Hepatocyte (in vitro differentiated cells): ENCODE measurements at regions not wholly inside any gene's neighbourhood (a gene's known extent, or its start where the extent isn't known, plus 50 kb on each side); places are given as distances from the start of the nearest gene placed in this dataset.

Experiments
- DNase-seq: peaks from one replicate; pipeline ENCODE4 v3.0.0-alpha.2; 2016; ENCODE audit warnings: low spot score
- H2AFZ ChIP-seq: fragments of 200-600 bp; sonication (generic); 2 replicates; pipeline ENCODE4 v1.6.0; 2016; ENCODE audit warnings: antibody characterized with exemption, mild to moderate bottlenecking
- H3K27ac ChIP-seq: fragments of 200-600 bp; sonication (generic); 2 replicates; pipeline ENCODE4 v1.5.1; 2016; ENCODE audit warnings: mild to moderate bottlenecking
- H3K27me3 ChIP-seq: fragments of 200-600 bp; sonication (generic); 2 replicates; pipeline ENCODE4 v1.6.1; 2016
- H3K36me3 ChIP-seq: fragments of 200-600 bp; sonication (generic); replicated peaks from 2 replicates; pipeline ENCODE4 v1.5.1; 2016; ENCODE audit warnings: low read depth; ENCODE audit not compliant: insufficient read depth
- H3K4me1 ChIP-seq: fragments of 200-600 bp; sonication (generic); 2 replicates; pipeline ENCODE4 v1.5.1; 2016; ENCODE audit warnings: mild to moderate bottlenecking, moderate library complexity; ENCODE audit not compliant: insufficient read depth
- H3K4me2 ChIP-seq: fragments of 200-600 bp; sonication (generic); 2 replicates; pipeline ENCODE4 v1.6.0; 2016
- H3K4me3 ChIP-seq: fragments of 200-600 bp; sonication (generic); 2 replicates; pipeline ENCODE4 v1.5.1; 2016; ENCODE audit warnings: mild to moderate bottlenecking
- H3K79me2 ChIP-seq: fragments of 200-600 bp; sonication (generic); 2 replicates; pipeline ENCODE4 v1.6.0; 2017; ENCODE audit warnings: mild to moderate bottlenecking
- H3K9me2 ChIP-seq: fragments of 200-600 bp; sonication (generic); replicated peaks from 2 replicates; pipeline ENCODE4 v1.6.0; 2017; ENCODE audit warnings: mild to moderate bottlenecking; ENCODE audit not compliant: insufficient read depth
- H3K9me3 ChIP-seq: fragments of 200-600 bp; sonication (generic); 2 replicates; pipeline ENCODE4 v1.5.1; 2016; ENCODE audit warnings: low read depth, mild to moderate bottlenecking
- H4K20me1 ChIP-seq: fragments of 200-600 bp; sonication (generic); 2 replicates; pipeline ENCODE4 v1.6.0; 2016; ENCODE audit warnings: mild to moderate bottlenecking; ENCODE audit not compliant: insufficient read depth, poor library complexity, severe bottlenecking
- CTCF ChIP-seq: fragments of 200-600 bp; sonication (generic); IDR thresholded peaks from 2 replicates; pipeline ENCODE4 v1.5.1; 2016; ENCODE audit warnings: antibody characterized with exemption, mild to moderate bottlenecking; ENCODE audit not compliant: poor library complexity
- EZH2 ChIP-seq: fragments of 200-600 bp; sonication (generic); IDR thresholded peaks from 2 replicates; pipeline ENCODE4 v1.6.1; 2016; ENCODE audit warnings: antibody characterized with exemption, mild to moderate bottlenecking, borderline replicate concordance
- EZH2phosphoT487 ChIP-seq: fragments of 200-600 bp; sonication (generic); IDR thresholded peaks from one replicate; pipeline ENCODE4 v1.6.1; 2018; ENCODE audit warnings: antibody characterized with exemption, mild to moderate bottlenecking, low read depth, moderate library complexity; ENCODE audit not compliant: unreplicated experiment, severe bottlenecking
- WGBS: methylation state at CpG from one replicate; pipeline ENCODE4 v1.1.6; 2016; ENCODE audit warnings: low lambda C conversion rate; ENCODE audit errors: missing lambda C conversion rate; 5-methylcytosine and 5-hydroxymethylcytosine counted together

- H3K36me3 ChIP-seq = no peaks in the 10 kb centered on the region
- no peak for DNase-seq
- peaks cover 26% of the 10 kb centered on the region for H3K9me3 ChIP-seq
- H2AFZ ChIP-seq = no peak overlapping the region
- no peak for TF ChIP-seq CTCF
- TF ChIP-seq EZH2phosphoT487 = no peak
- no peak for TF ChIP-seq EZH2
- H4K20me1 ChIP-seq = no peaks in the 10 kb centered on the region
- H3K4me1 ChIP-seq = no peaks in the 10 kb centered on the region
- no peaks in the 10 kb centered on the region for H3K79me2 ChIP-seq
- H3K4me3 ChIP-seq = no peak overlapping the region
- no peak overlapping the region for H3K27ac ChIP-seq
- H3K4me2 ChIP-seq = no peak overlapping the region
- 97% methylated on average over 4 of the region's 4 CpGs for WGBS
- no peaks in the 10 kb centered on the region for H3K9me2 ChIP-seq
- no peaks in the 10 kb centered on the region for H3K27me3 ChIP-seq
These were observed 266.2 kb downstream of the ZEB2 start for GRCh38 chr2:144253743-144254142.

- DNase-seq = no peak
- Histone ChIP-seq H3K4me2 (no peak overlapping the region), H3K79me2 (no peaks in the 10 kb centered on the region), H3K27ac (no peak overlapping the region), H3K9me2 (no peaks in the 10 kb centered on the region), H3K27me3 (no peaks in the 10 kb centered on the region), H3K4me3 (no peak overlapping the region), H3K36me3 (no peaks in the 10 kb centered on the region), H3K9me3 (peaks cover 17% of the 10 kb centered on the region), H2AFZ (no peak overlapping the region), H3K4me1 (no peaks in the 10 kb centered on the region), H4K20me1 (no peaks in the 10 kb centered on the region)
- TF ChIP-seq CTCF = no peak
- TF ChIP-seq EZH2 = no peak
- WGBS = 100% methylated on average over 1 of the region's 1 CpG
These were observed 267.2 kb downstream of the ZEB2 start for GRCh38 chr2:144252694-144253093.

- H3K27me3 ChIP-seq = no peaks in the 10 kb centered on the region
- 96% methylated on average over 4 of the region's 4 CpGs for WGBS
- H3K79me2 ChIP-seq = no peaks in the 10 kb centered on the region
- no peak overlapping the region for H3K4me3 ChIP-seq
- H3K27ac ChIP-seq = no peak overlapping the region
- H3K9me2 ChIP-seq = no peaks in the 10 kb centered on the region
- no peak for DNase-seq
- H3K4me2 ChIP-seq = no peak overlapping the region
- H3K4me1 ChIP-seq = no peaks in the 10 kb centered on the region
- no peaks in the 10 kb centered on the region for H3K36me3 ChIP-seq
- H4K20me1 ChIP-seq = no peaks in the 10 kb centered on the region
- H3K9me3 ChIP-seq = peaks cover 14% of the 10 kb centered on the region
- TF ChIP-seq EZH2phosphoT487 (no peak), EZH2 (no peak), CTCF (no peak)
- H2AFZ ChIP-seq = no peak overlapping the region
These were observed 270.8 kb downstream of the ZEB2 start for GRCh38 chr2:144249035-144249637.
